NB4 (cell line): ENCODE measurements at regions not wholly inside any gene's neighbourhood (a gene's known extent, or its start where the extent isn't known, plus 50 kb on each side); places are given as distances from the start of the nearest gene placed in this dataset.

Experiments
- CTCF ChIP-seq: IDR thresholded peaks from one replicate; pipeline ENCODE4 v1.5.1; 2012; ENCODE audit warnings: low read depth, low read length
- MAX ChIP-seq: IDR thresholded peaks from 2 replicates; pipeline ENCODE4 v1.6.1; 2011; ENCODE audit warnings: low read depth, low read length
- POLR2A ChIP-seq: IDR thresholded peaks from 2 replicates; pipeline ENCODE4 v1.6.1; 2011; ENCODE audit warnings: mild to moderate bottlenecking; ENCODE audit not compliant: insufficient read length; ENCODE audit errors: extremely low read depth

- TF ChIP-seq CTCF (no peak), MAX (no peak), POLR2A (no peak)
Measured at GRCh38 chr16:79725051-79725450, 124.5 kb upstream of the MAF start.
